IMR-90 (cell line): ENCODE measurements at regions not wholly inside any gene's neighbourhood (a gene's known extent, or its start where the extent isn't known, plus 50 kb on each side); places are given as distances from the start of the nearest gene placed in this dataset.

ENCODE experiments used
- ATAC-seq: fragments of 200-7000 bp; cut with Tn5 transposase; 2 replicates; pipeline ENCODE4 v1.9.1; 2020; ENCODE audit warnings: low read depth, mild to moderate bottlenecking, moderate library complexity
- BruUV-seq: library from RNA; stranded (reverse); fragments of 400-500 nt; replicated peaks from 2 replicates; lab custom pipeline; 2021; lab: Mats Ljungman, UMichigan
- CTCF ChIA-PET: fragments of 300-600 bp; formaldehyde crosslinking; extraction: SDS; loops from one replicate; lab custom pipeline; 2021; ENCODE audit warnings: antibody characterized with exemption; lab: Yijun Ruan, JAX
- POLR2A ChIA-PET: fragments of 300-600 bp; sonication (Branson Sonifier 250); formaldehyde crosslinking; loops from one replicate; lab custom pipeline; 2022; ENCODE audit warnings: antibody characterized with exemption; ENCODE audit not compliant: unreplicated experiment; lab: Charles Lee
- DNase-seq: peaks from one replicate; pipeline ENCODE4 v3.0.0; 2013
- H2AFZ ChIP-seq: replicated peaks from 2 replicates; pipeline ENCODE3; 2013; ENCODE audit warnings: low read length, mild to moderate bottlenecking; ENCODE audit not compliant: poor library complexity
- H2AK5ac ChIP-seq: 2 replicates; pipeline ENCODE4 v1.6.1; 2013; ENCODE audit warnings: low read depth, low read length, inconsistent platforms
- H2AK9ac ChIP-seq: replicated peaks from 2 replicates; pipeline ENCODE3; 2013; ENCODE audit warnings: mild to moderate bottlenecking, low read depth, low read length, moderate library complexity; ENCODE audit not compliant: poor library complexity
- H2BK120ac ChIP-seq: 2 replicates; pipeline ENCODE4 v1.6.1; 2013; ENCODE audit warnings: low read depth, low read length, inconsistent platforms
- H2BK15ac ChIP-seq: 3 replicates; pipeline ENCODE4 v1.6.1; 2013; ENCODE audit warnings: low read depth, low read length, inconsistent platforms
- H2BK20ac ChIP-seq: 2 replicates; pipeline ENCODE4 v1.6.1; 2013; ENCODE audit warnings: low read depth, mild to moderate bottlenecking, inconsistent platforms, low read length, moderate library complexity
- H2BK5ac ChIP-seq: 2 replicates; pipeline ENCODE4 v1.6.1; 2013; ENCODE audit warnings: mild to moderate bottlenecking, low read depth, low read length, inconsistent platforms; ENCODE audit not compliant: poor library complexity, severe bottlenecking
- H3K14ac ChIP-seq: replicated peaks from 2 replicates; pipeline ENCODE4 v1.6.1; 2013; ENCODE audit warnings: low read depth, low read length, inconsistent platforms
- H3K18ac ChIP-seq: 2 replicates; pipeline ENCODE4 v1.6.1; 2013; ENCODE audit warnings: low read depth, low read length, control low read depth
- H3K23ac ChIP-seq: 2 replicates; pipeline ENCODE4 v1.6.1; 2013; ENCODE audit warnings: low read depth, low read length, inconsistent platforms
- H3K27ac ChIP-seq: 2 replicates; pipeline ENCODE4 v1.5.1; 2013; ENCODE audit warnings: mild to moderate bottlenecking, control low read depth, low read length; ENCODE audit not compliant: insufficient read depth
- H3K27me3 ChIP-seq: 2 replicates; pipeline ENCODE4 v1.6.1; 2013; ENCODE audit warnings: low read length; ENCODE audit not compliant: control insufficient read depth, insufficient read depth
- H3K36me3 ChIP-seq: 2 replicates; pipeline ENCODE4 v1.6.1; 2013; ENCODE audit warnings: low read length, mixed read lengths; ENCODE audit not compliant: control insufficient read depth, insufficient read depth
- H3K4ac ChIP-seq: 2 replicates; pipeline ENCODE4 v1.6.1; 2013; ENCODE audit warnings: low read depth, low read length, inconsistent platforms
- H3K4me1 ChIP-seq: 2 replicates; pipeline ENCODE4 v1.6.1; 2013; ENCODE audit warnings: low read length, mixed read lengths; ENCODE audit not compliant: control insufficient read depth, insufficient read depth
- H3K4me2 ChIP-seq: 2 replicates; pipeline ENCODE4 v1.6.1; 2013; ENCODE audit warnings: low read depth, mild to moderate bottlenecking, control low read depth, low read length, moderate library complexity
- H3K4me3 ChIP-seq: 2 replicates; pipeline ENCODE4 v1.5.1; 2013; ENCODE audit warnings: low read depth, mild to moderate bottlenecking, control low read depth, low read length, moderate library complexity; ENCODE audit not compliant: insufficient read depth
- H3K56ac ChIP-seq: 2 replicates; pipeline ENCODE4 v1.6.1; 2013; ENCODE audit warnings: low read length, inconsistent platforms; ENCODE audit not compliant: insufficient read depth; ENCODE audit errors: extremely low read depth
- H3K79me1 ChIP-seq, 2 experiments: 2 replicates each; pipeline ENCODE4 v1.6.1; 2013; ENCODE audit warnings: low read length in 2 of 2, inconsistent platforms in 1 of 2, low read depth in 1 of 2
- H3K9ac ChIP-seq: 2 replicates; pipeline ENCODE4 v1.6.1; 2013; ENCODE audit warnings: low read depth, low read length, control low read depth
- H3K9me1 ChIP-seq: 2 replicates; pipeline ENCODE4 v1.6.1; 2013; ENCODE audit warnings: low read length, inconsistent platforms; ENCODE audit not compliant: insufficient read depth
- H3K9me3 ChIP-seq: 2 replicates; pipeline ENCODE4 v1.6.1; 2013; ENCODE audit warnings: low read length; ENCODE audit not compliant: control insufficient read depth, insufficient read depth
- H4K20me1 ChIP-seq: 2 replicates; pipeline ENCODE4 v1.6.1; 2013; ENCODE audit warnings: low read length, inconsistent platforms; ENCODE audit not compliant: insufficient read depth
- H4K5ac ChIP-seq: 2 replicates; pipeline ENCODE4 v1.6.1; 2013; ENCODE audit warnings: mild to moderate bottlenecking, low read depth, low read length, control low read depth
- H4K8ac ChIP-seq, 2 experiments: 2 replicates each; pipeline ENCODE4 v1.6.1; 2013; ENCODE audit warnings: low read depth in 2 of 2, low read length in 2 of 2, control low read depth in 1 of 2, inconsistent platforms in 1 of 2
- H4K91ac ChIP-seq: 2 replicates; pipeline ENCODE4 v1.6.1; 2013; ENCODE audit warnings: low read depth, low read length, inconsistent platforms; ENCODE audit not compliant: insufficient read depth
- CHD1 ChIP-seq: IDR thresholded peaks from 2 replicates; pipeline ENCODE4 v1.6.1; 2012; ENCODE audit warnings: low read depth, low read length, improper control_type of control experiment
- MAFK ChIP-seq: IDR thresholded peaks from 2 replicates; pipeline ENCODE4 v1.6.1; 2012; ENCODE audit warnings: low read depth, low read length, improper control_type of control experiment
- MXI1 ChIP-seq: IDR thresholded peaks from 2 replicates; pipeline ENCODE4 v1.6.1; 2012; ENCODE audit warnings: low read depth, mild to moderate bottlenecking, low read length, moderate library complexity, borderline replicate concordance
- RAD21 ChIP-seq: IDR thresholded peaks from 2 replicates; pipeline ENCODE4 v1.6.1; 2012; ENCODE audit warnings: low read length, improper control_type of control experiment
- RCOR1 ChIP-seq: IDR thresholded peaks from 2 replicates; pipeline ENCODE4 v1.6.1; 2012; ENCODE audit warnings: mild to moderate bottlenecking, low read length, improper control_type of control experiment; ENCODE audit not compliant: insufficient replicate concordance
- RFX5 ChIP-seq: IDR thresholded peaks from 2 replicates; pipeline ENCODE4 v1.8.0; 2012; ENCODE audit warnings: low read depth, mild to moderate bottlenecking, low read length, moderate library complexity
- WGBS, 2 experiments: methylation state at CpG; one replicate each; pipeline versions ENCODE4 v1.1.5 to v1.1.7; 2013; ENCODE audit warnings: missing lambda C conversion rate in 2 of 2; ENCODE audit not compliant: insufficient read length in 1 of 2; ENCODE audit errors: extremely low coverage in 2 of 2; 5-methylcytosine and 5-hydroxymethylcytosine counted together
- dilution Hi-C: fragments of 300-500 bp; cut with HindIII; formaldehyde crosslinking; loops from one replicate; pipeline ENCODE4 v1.14.3; 2018; ENCODE audit warnings: low sequenced_read_pairs; ENCODE audit not compliant: unreplicated experiment
- in situ Hi-C: fragments of 300-500 bp; cut with MboI; formaldehyde crosslinking; loops from 3 replicates; pipeline ENCODE4 v1.14.3; 2019; ENCODE audit warnings: low sequenced_read_pairs, inconsistent platforms, mixed read lengths
- intact Hi-C: fragments of 100-400 bp; cut with micrococcal nuclease; formaldehyde crosslinking; loops from 2 replicates; pipeline ENCODE4 v1.10.0; 2022

GRCh38 chr4:33772582-33772981, 2471.7 kb downstream of the ARAP2 start:
- no peak overlapping the region for H2BK20ac ChIP-seq
- H2BK15ac ChIP-seq = no peak overlapping the region
- H2AK5ac ChIP-seq = no peak overlapping the region
- H3K14ac ChIP-seq = no peak overlapping the region
- no peaks in the 10 kb centered on the region for H3K27me3 ChIP-seq
- no peak for ATAC-seq
- no peak overlapping the region for H3K9ac ChIP-seq
- intact Hi-C loops (no loop called here), dilution Hi-C loops (no loop called here), in situ Hi-C loops (no loop called here)
- H3K23ac ChIP-seq = no peak overlapping the region
- no peak overlapping the region for H2BK5ac ChIP-seq
- BruUV-seq = no TSS peak
- no peak for DNase-seq
- no peaks in the 10 kb centered on the region for H3K4me1 ChIP-seq
- H3K4me2 ChIP-seq = no peak overlapping the region
- no CpG with 5 or more reads among the region's 2 CpGs for WGBS, 2 experiments
- no peak overlapping the region for H3K56ac ChIP-seq
- no peak overlapping the region for H3K27ac ChIP-seq
- H4K91ac ChIP-seq = no peak overlapping the region
- no peak overlapping the region for H2BK120ac ChIP-seq
- H2AK9ac ChIP-seq = no peak overlapping the region
- H3K36me3 ChIP-seq = no peaks in the 10 kb centered on the region
- no peak overlapping the region for H4K8ac ChIP-seq
- no peak overlapping the region for H4K5ac ChIP-seq
- CTCF ChIA-PET = interaction anchor here (1.0 kb wide), 1 partner anchor 20 kb away, joined by 3 read pairs; no protein-coding TSS in a partner anchor
- no peak overlapping the region for H3K18ac ChIP-seq
- H3K4ac ChIP-seq = no peak overlapping the region
- H4K20me1 ChIP-seq = no peaks in the 10 kb centered on the region
- POLR2A ChIA-PET = no interaction called here
- H3K9me1 ChIP-seq = no peaks in the 10 kb centered on the region
- H3K9me3 ChIP-seq = no peaks in the 10 kb centered on the region
- H3K4me3 ChIP-seq = no peak overlapping the region
- no peaks in the 10 kb centered on the region for H3K79me1 ChIP-seq
- TF ChIP-seq RFX5 (no peak), MXI1 (no peak), CHD1 (no peak), RCOR1 (no peak), MAFK (no peak), RAD21 (no peak)
- no peak overlapping the region for H2AFZ ChIP-seq
